SK-N-SH (cell line): ENCODE measurements at regions not wholly inside any gene's neighbourhood (a gene's known extent, or its start where the extent isn't known, plus 50 kb on each side); places are given as distances from the start of the nearest gene placed in this dataset.
"Not testable (repeated sequence)": the region's sequence is repeated elsewhere in the genome, so short reads cannot be mapped to it uniquely, and the experiment has no call there.

Experiments
- CTCF ChIA-PET: fragments of 300-600, 350-600 bp; formaldehyde crosslinking; extraction: SDS; loops from one replicate; lab custom pipeline; 2021; lab: Yijun Ruan, JAX
- POLR2A ChIA-PET: fragments of 350-600 bp; sonication (Branson Sonifier 250); formaldehyde crosslinking; extraction: SDS; loops from one replicate; lab custom pipeline; 2020; ENCODE audit warnings: antibody characterized with exemption, inconsistent platforms; lab: Yijun Ruan, JAX
- DNase-seq: peaks from one replicate; pipeline ENCODE4 v3.0.0; 2012
- H2AFZ ChIP-seq: fragments of 200-600 bp; sonication (generic); 2 replicates; pipeline ENCODE4 v1.8.1; 2016; ENCODE audit warnings: antibody characterized with exemption, mild to moderate bottlenecking, low read depth
- H3F3A ChIP-seq: fragments of 200-600 bp; sonication (generic); replicated peaks from 2 replicates; pipeline ENCODE3; 2016; ENCODE audit warnings: antibody characterized with exemption, mild to moderate bottlenecking; ENCODE audit not compliant: insufficient read depth
- H3K27ac ChIP-seq, 2 experiments: fragments of 200-500 bp in 1 of 2; fragments of 200-600 bp in 1 of 2; sonication (Bioruptor generic) in 1 of 2; sonication (generic), shearing (Covaris generic) in 1 of 2; 2 replicates each; pipeline versions ENCODE4 v1.5.1 to v1.6.1; 2014 to 2016; ENCODE audit warnings: low read depth in 2 of 2, inconsistent platforms in 1 of 2, low read length in 1 of 2, mild to moderate bottlenecking in 1 of 2, mixed read lengths in 1 of 2
- H3K27me3 ChIP-seq: fragments of 200-600 bp; sonication (generic), shearing (Covaris generic); 2 replicates; pipeline ENCODE4 v1.6.1; 2016; ENCODE audit warnings: mixed run types; ENCODE audit not compliant: insufficient read depth
- H3K36me3 ChIP-seq, 2 experiments: fragments of 200-500 bp in 1 of 2; fragments of 200-600 bp in 1 of 2; sonication (Bioruptor generic) in 1 of 2; sonication (generic) in 1 of 2; replicated peaks in 1 of 2; 2 replicates each; pipeline versions ENCODE3 to v1.5.1; 2014 to 2016; ENCODE audit warnings: low read length in 1 of 2, mild to moderate bottlenecking in 1 of 2; ENCODE audit not compliant: insufficient read depth in 2 of 2, control insufficient read depth in 1 of 2
- H3K4me1 ChIP-seq, 2 experiments: fragments of 200-500 bp in 1 of 2; fragments of 200-600 bp in 1 of 2; sonication (Bioruptor generic) in 1 of 2; sonication (generic), shearing (Covaris generic) in 1 of 2; 2 replicates each; pipeline versions ENCODE4 v1.5.1 to v1.6.1; 2014 to 2016; ENCODE audit warnings: low read depth in 1 of 2, low read length in 1 of 2, mixed run types in 1 of 2; ENCODE audit not compliant: insufficient read depth in 2 of 2, control insufficient read depth in 1 of 2
- H3K4me2 ChIP-seq: fragments of 200-600 bp; sonication (generic), shearing (Covaris generic); 2 replicates; pipeline ENCODE4 v1.6.1; 2017; ENCODE audit warnings: mixed run types
- H3K4me3 ChIP-seq, 2 experiments: fragments of 200-500 bp in 1 of 2; fragments of 200-600 bp in 1 of 2; sonication (Bioruptor generic) in 1 of 2; sonication (generic), shearing (Covaris generic) in 1 of 2; 2 replicates each; pipeline versions ENCODE4 v1.5.1 to v1.8.1; 2014 to 2016; ENCODE audit warnings: low read depth in 2 of 2, inconsistent platforms in 1 of 2, low read length in 1 of 2, mild to moderate bottlenecking in 1 of 2, mixed read lengths in 1 of 2, moderate library complexity in 1 of 2
- H3K79me2 ChIP-seq: fragments of 200-600 bp; sonication (generic); 2 replicates; pipeline ENCODE4 v1.8.1; 2017; ENCODE audit warnings: mild to moderate bottlenecking; ENCODE audit not compliant: insufficient read depth
- H3K9ac ChIP-seq: fragments of 200-600 bp; sonication (generic); 2 replicates; pipeline ENCODE4 v1.6.1; 2017; ENCODE audit warnings: mixed run types
- H3K9me2 ChIP-seq: fragments of 200-600 bp; sonication (generic); 2 replicates; pipeline ENCODE4 v1.6.1; 2017; ENCODE audit warnings: mixed run types
- H3K9me3 ChIP-seq: fragments of 200-600 bp; sonication (generic); 2 replicates; pipeline ENCODE4 v1.6.1; 2017; ENCODE audit warnings: mixed run types, mild to moderate bottlenecking, moderate library complexity
- H4K20me1 ChIP-seq: fragments of 200-600 bp; sonication (generic); 2 replicates; pipeline ENCODE4 v1.6.1; 2017; ENCODE audit warnings: mild to moderate bottlenecking, mixed run types; ENCODE audit not compliant: insufficient read depth
- EP300 ChIP-seq, 2 experiments: IDR thresholded peaks; 2 replicates each; pipeline versions ENCODE4 v1.4.0 to v1.6.1; 2012; ENCODE audit warnings: borderline replicate concordance in 1 of 2, low read depth in 1 of 2, low read length in 1 of 2
- FOXJ3 ChIP-seq: sonication (generic); formaldehyde crosslinking; IDR thresholded peaks from 2 replicates; pipeline ENCODE4 v1.5.1; 2020; ENCODE audit warnings: mild to moderate bottlenecking, missing genetic modification reagents
- GATA2 ChIP-seq: sonication (generic); formaldehyde crosslinking; IDR thresholded peaks from 2 replicates; pipeline ENCODE4 v1.5.0; 2020; ENCODE audit warnings: mild to moderate bottlenecking, missing genetic modification reagents
- JUND ChIP-seq: IDR thresholded peaks from 2 replicates; pipeline ENCODE4 v1.4.0; 2012
- MEF2A ChIP-seq: IDR thresholded peaks from 2 replicates; pipeline ENCODE4 v1.4.0; 2012; ENCODE audit warnings: low read depth, borderline replicate concordance
- RCOR1 ChIP-seq: fragments of 150-350 bp; IDR thresholded peaks from 2 replicates; pipeline ENCODE4 v1.6.1; 2017; ENCODE audit warnings: antibody characterized with exemption, low read length
- RFX5 ChIP-seq: IDR thresholded peaks from 2 replicates; pipeline ENCODE4 v1.6.1; 2012; ENCODE audit warnings: mild to moderate bottlenecking, improper control_type of control experiment, low read length
- TCF12 ChIP-seq: IDR thresholded peaks from 2 replicates; pipeline ENCODE4 v1.4.0; 2012
- WGBS: methylation state at CpG from one replicate; pipeline ENCODE4 v1.1.6; 2017; ENCODE audit warnings: low lambda C conversion rate; 5-methylcytosine and 5-hydroxymethylcytosine counted together
- TF ChIP-seq, protein P1 (sequence below): fragments of 200-600 bp; sonication (generic); IDR thresholded peaks from 2 replicates; pipeline ENCODE4 v1.6.1; 2017; ENCODE audit warnings: antibody characterized with exemption, mild to moderate bottlenecking, moderate library complexity
- TF ChIP-seq, protein P2 (sequence below): IDR thresholded peaks from 2 replicates; pipeline ENCODE4; 2012
- TF ChIP-seq, protein P3 (sequence below): IDR thresholded peaks from 2 replicates; pipeline ENCODE4 v1.4.0; 2012; ENCODE audit warnings: low read depth, borderline replicate concordance
- TF ChIP-seq, protein P4 (sequence below): fragments of 150-350 bp; IDR thresholded peaks from 2 replicates; pipeline ENCODE4 v1.6.1; 2017; ENCODE audit warnings: antibody characterized with exemption, low read length, low read depth, borderline replicate concordance

DNA sequence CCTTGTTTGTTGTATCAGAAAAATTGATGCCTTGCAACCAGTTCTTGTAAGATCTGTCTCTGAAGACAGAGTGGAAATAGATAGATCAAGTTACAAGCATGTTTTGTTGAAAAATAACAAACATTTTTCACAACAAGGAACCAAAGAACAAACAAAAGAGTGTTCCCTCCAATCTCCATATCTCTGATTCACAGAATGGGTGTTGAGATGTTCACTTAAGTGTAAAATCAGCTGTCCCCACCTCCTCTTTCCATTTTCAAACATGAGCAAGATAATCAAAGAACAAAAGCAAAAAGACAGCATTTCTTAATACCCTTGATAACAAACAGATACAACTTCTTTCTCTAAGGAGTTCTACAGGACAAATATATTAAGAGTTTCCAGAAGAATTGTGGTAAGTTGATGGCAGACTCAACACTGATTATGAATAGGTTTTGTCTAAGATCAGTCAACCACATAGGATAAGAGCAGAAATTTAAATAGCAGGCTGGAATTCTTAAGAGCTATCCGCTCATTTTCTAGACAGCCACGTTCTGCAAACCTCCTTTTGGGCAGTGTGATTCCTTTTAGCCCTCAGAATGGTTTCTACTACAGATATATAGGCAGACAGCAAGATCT, 970.9 kb upstream of the AUTS2 start:
- Histone ChIP-seq H3K36me3 (no peaks in the 10 kb centered on the region), H3K27me3 (no peaks in the 10 kb centered on the region), H3K79me2 (no peaks in the 10 kb centered on the region), H3K9me2 (no peaks in the 10 kb centered on the region), H3K27ac (no peak overlapping the region), H3K4me1 (peaks cover 0 to 7% of the 10 kb centered on the region in 2 experiments; a peak in 2 of 4 replicates), H3K9ac (no peak overlapping the region), H2AFZ (no peak overlapping the region), H3K4me3 (no peak overlapping the region), H3K4me2 (no peak overlapping the region), H3F3A (no peaks in the 10 kb centered on the region), H3K9me3 (no peaks in the 10 kb centered on the region), H4K20me1 (no peaks in the 10 kb centered on the region)
- ChIA-PET POLR2A (no interaction called here), CTCF (interaction anchor here (1.3 kb wide), 1 partner anchor 13 kb away, joined by 3 read pairs; no protein-coding TSS in a partner anchor)
- TF ChIP-seq, protein P1, sequence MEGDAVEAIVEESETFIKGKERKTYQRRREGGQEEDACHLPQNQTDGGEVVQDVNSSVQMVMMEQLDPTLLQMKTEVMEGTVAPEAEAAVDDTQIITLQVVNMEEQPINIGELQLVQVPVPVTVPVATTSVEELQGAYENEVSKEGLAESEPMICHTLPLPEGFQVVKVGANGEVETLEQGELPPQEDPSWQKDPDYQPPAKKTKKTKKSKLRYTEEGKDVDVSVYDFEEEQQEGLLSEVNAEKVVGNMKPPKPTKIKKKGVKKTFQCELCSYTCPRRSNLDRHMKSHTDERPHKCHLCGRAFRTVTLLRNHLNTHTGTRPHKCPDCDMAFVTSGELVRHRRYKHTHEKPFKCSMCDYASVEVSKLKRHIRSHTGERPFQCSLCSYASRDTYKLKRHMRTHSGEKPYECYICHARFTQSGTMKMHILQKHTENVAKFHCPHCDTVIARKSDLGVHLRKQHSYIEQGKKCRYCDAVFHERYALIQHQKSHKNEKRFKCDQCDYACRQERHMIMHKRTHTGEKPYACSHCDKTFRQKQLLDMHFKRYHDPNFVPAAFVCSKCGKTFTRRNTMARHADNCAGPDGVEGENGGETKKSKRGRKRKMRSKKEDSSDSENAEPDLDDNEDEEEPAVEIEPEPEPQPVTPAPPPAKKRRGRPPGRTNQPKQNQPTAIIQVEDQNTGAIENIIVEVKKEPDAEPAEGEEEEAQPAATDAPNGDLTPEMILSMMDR: no peak
- TF ChIP-seq TCF12 (no peak), GATA2 (CRISPR knock-in tag) (no peak), RCOR1 (no peak), MEF2A (no peak), RFX5 (no peak), FOXJ3 (CRISPR knock-in tag) (no peak), JUND (no peak), EP300 (IDR thresholded peaks at IDR 0.05; ENCODE audit: borderline replicate concordance in 1 of 2, low read depth in 1 of 2, low read length in 1 of 2) (no peak)
- TF ChIP-seq, protein P2, sequence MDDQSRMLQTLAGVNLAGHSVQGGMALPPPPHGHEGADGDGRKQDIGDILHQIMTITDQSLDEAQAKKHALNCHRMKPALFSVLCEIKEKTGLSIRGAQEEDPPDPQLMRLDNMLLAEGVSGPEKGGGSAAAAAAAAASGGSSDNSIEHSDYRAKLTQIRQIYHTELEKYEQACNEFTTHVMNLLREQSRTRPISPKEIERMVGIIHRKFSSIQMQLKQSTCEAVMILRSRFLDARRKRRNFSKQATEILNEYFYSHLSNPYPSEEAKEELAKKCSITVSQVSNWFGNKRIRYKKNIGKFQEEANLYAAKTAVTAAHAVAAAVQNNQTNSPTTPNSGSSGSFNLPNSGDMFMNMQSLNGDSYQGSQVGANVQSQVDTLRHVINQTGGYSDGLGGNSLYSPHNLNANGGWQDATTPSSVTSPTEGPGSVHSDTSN: no peak
- TF ChIP-seq, protein P3, sequence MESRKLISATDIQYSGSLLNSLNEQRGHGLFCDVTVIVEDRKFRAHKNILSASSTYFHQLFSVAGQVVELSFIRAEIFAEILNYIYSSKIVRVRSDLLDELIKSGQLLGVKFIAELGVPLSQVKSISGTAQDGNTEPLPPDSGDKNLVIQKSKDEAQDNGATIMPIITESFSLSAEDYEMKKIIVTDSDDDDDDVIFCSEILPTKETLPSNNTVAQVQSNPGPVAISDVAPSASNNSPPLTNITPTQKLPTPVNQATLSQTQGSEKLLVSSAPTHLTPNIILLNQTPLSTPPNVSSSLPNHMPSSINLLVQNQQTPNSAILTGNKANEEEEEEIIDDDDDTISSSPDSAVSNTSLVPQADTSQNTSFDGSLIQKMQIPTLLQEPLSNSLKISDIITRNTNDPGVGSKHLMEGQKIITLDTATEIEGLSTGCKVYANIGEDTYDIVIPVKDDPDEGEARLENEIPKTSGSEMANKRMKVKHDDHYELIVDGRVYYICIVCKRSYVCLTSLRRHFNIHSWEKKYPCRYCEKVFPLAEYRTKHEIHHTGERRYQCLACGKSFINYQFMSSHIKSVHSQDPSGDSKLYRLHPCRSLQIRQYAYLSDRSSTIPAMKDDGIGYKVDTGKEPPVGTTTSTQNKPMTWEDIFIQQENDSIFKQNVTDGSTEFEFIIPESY: no peak
- TF ChIP-seq, protein P4, sequence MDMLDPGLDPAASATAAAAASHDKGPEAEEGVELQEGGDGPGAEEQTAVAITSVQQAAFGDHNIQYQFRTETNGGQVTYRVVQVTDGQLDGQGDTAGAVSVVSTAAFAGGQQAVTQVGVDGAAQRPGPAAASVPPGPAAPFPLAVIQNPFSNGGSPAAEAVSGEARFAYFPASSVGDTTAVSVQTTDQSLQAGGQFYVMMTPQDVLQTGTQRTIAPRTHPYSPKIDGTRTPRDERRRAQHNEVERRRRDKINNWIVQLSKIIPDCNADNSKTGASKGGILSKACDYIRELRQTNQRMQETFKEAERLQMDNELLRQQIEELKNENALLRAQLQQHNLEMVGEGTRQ: no peak
- DNase-seq: no peak
- WGBS: 58% methylated on average over 2 of the region's 2 CpGs

DNA sequence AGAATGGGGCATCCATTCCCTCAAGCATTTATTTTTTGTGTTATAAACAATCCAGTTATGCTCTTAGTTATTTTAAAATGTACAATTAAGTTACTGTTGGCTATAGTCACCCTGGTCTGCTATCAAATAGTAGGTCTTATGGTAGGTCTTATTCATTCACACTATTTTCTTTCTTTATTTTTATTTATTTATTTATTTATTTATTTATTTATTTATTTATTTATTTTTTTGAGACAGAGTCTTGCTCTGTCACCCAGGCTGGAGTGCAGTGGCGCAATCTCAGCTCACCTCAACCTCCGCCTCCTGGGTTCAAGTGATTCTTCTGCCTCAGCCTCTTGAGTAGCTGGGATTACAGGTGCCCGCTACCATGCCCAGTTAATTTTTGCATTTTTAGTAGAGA, 967.4 kb upstream of the AUTS2 start:
- H3K36me3 ChIP-seq, DNase-seq, H3K79me2 ChIP-seq, H3K27me3 ChIP-seq, CTCF ChIA-PET, H3K4me1 ChIP-seq, POLR2A ChIA-PET, H4K20me1 ChIP-seq, H3K4me3 ChIP-seq, H3K27ac ChIP-seq, H3K9me2 ChIP-seq, H3F3A ChIP-seq, H2AFZ ChIP-seq, H3K9ac ChIP-seq, H3K4me2 ChIP-seq, H3K9me3 ChIP-seq: not testable (repeated sequence)
- 91% methylated on average over 3 of the region's 3 CpGs for WGBS
